Stimulated activated CD8-positive, alpha-beta memory T cell treated with anti-CD3 and anti-CD28 coated beads, Interleukin-15, amount 100 ng/mL, for 4 hours (primary cell): ENCODE measurements at regions not wholly inside any gene's neighbourhood (a gene's known extent, or its start where the extent isn't known, plus 50 kb on each side); places are given as distances from the start of the nearest gene placed in this dataset.
"Not testable (repeated sequence)": the region's sequence is repeated elsewhere in the genome, so short reads cannot be mapped to it uniquely, and the experiment has no call there.

Source experiments
- DNase-seq, 2 donors: peaks; one replicate each; pipeline ENCODE4 v3.0.0-alpha.2; 2020; ENCODE audit warnings: low read depth in 2 of 2

DNA sequence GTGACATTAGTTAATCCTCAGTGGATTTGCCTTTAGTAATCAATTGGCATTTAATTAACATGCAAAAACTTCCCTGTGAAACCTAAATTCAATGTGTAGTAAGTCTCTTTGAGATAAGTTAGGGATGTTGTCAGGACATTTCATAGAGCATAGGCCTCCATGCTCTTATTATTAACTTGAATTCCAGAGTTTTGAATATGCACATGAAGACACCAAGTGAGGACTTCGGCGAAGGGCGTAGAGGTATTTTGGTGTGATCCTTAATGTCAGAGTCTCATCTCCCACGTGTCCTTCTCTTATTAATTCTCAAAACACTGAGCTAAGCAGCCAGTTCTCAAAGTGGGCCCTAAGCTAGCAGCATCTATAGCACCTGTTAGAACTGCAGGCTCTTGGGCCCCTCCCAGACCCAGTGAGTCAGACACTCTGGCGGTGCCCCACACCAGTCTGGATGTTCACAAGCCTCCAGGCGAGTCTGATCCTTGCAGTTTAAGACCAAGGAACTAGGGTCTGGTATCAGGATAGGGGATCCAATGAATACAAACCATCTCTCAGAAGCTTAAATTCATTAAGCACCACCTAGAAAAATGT, 292.1 kb downstream of the QKI start:
- DNase-seq = no peak

DNA sequence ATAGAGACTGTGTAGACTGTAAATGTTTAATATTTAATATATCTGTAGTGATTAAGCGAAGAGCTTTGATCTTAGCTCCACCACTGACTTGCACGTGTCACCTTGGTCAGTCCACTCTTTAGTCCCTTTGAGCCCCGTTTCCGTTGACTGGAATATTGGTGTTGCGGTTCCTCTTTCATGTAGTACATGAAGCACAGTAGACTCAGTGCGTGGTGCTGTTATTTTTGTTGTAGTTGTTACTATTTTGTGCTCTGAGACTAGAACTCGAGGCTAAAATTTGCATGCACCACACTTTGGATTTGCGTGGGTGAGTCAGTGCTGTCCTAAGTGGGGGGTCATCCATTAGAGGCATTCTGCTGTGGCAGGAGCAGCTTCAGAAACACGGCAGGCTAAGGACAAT, 291.4 kb downstream of the QKI start:
- DNase-seq = no peak

DNA sequence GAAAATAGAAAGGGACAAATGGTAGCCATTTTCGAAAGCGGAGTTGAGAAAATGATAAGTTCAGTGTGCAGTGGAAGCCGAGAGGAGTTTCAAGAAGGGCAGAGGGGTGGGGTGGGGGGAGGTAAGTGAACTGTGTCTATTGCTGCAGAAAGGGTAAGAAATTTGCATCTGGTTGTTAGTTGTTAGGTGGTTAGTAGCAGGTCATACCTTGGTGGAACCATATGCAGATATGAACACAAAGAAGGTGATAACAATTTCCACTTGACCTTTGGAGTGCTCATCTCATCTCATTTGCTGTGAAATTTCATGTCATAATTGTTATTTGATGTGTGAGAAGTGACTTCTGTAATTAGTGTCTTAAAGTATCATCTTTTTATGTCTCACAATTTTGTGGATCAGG, 288.2 kb downstream of the QKI start:
- no peak for DNase-seq

DNA sequence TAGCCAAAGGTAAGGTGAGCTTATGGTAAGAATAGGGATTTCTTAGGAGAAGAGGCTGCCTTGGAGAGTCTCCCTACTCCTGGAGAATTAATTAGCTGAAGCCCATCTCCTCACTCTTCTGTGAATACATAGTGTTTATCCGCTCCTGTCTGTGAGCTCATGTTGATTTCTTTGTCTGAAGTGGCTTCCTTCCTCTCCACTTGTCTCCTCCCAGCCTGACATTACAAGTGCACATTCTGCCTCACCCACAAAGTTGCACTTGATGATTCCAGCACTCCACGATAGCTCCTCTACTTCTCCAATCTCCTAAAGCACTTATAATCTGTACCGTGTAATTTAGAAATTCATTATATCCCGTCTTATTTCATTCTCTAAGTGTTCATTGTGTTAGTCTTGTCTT, 287.2 kb downstream of the QKI start:
- DNase-seq = no peak

DNA sequence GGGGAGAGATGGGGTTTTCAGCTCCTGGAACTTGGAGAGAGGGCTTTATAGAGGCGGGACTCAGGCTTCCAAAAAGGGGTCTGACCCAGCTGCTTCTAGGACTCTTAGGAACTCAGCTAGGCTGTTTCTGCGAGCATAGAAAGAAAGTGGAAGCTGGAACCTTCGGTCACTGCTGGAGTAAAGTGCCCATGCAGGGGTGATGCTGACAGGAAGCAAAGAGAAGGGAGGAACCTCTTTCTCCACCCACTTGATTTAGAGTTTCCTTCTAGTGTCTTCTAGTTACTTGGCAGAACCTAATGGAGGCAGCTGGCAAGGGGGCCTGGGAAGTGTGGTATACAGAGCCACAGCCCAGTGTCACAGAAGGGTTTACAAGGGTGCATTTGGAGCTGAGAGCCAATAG, 283.6 kb downstream of the QKI start:
- DNase-seq = no peak

DNA sequence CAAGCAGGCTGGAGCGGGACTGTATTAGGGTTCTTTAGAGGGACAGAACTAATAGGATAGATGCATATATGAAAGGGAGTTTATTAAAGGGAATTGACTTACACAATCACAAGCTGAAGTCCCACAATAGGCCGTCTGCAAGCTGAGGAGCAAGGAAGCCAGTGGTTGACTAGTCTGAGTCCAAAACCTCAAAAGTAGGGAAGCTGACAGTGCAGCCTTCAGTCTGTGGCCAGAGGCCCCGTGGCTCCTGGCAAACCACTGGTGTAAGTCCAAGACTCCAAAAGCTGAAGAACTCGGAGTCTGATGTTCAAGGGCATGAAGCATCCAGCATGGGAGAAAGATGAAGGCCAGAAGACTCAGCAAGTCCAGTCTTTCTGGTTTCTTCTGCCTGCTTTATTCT, 281.8 kb downstream of the QKI start:
- not testable (repeated sequence) for DNase-seq

DNA sequence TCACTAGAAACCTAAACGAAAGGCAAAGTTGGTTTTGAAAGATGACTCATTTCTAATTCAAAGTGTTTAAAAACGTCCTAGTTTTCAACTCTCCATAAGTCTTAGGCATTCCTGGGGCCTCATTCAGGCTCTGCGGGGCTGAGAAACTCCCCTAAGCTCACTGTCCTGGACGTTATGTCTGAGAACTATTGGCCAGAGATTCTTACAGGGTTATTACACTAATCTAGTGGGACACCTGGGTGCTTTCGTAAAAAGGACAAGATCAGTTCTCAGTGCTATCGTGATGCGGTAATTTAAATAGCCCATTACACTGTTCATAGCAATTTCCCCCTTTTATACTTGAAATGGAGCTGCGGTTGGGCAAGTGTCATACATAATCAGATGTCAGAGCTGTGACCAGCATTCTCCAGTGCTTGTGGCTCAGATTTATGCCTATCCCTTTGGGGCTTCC, 280.9 kb downstream of the QKI start:
- no peak for DNase-seq

DNA sequence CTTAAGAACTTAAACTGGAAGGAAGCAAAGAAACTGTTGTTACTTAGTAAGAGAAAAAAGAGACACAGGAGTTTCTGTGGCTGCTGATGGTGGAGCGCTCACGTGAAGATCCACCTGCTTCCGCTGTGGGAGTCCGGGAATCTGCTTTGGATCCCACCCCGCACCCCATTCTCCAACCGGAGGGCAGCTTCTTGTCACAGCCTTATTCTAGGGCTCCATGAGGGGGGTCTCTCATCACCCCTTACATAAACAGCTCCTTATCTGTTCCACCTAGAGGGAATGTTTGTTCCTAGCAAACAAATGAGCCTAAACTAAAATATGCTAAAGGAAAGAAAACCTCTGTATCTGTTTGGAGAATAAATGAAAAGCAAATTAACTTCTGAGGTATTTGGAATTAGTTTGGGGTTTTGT, 280.5 kb downstream of the QKI start:
- no peak for DNase-seq

DNA sequence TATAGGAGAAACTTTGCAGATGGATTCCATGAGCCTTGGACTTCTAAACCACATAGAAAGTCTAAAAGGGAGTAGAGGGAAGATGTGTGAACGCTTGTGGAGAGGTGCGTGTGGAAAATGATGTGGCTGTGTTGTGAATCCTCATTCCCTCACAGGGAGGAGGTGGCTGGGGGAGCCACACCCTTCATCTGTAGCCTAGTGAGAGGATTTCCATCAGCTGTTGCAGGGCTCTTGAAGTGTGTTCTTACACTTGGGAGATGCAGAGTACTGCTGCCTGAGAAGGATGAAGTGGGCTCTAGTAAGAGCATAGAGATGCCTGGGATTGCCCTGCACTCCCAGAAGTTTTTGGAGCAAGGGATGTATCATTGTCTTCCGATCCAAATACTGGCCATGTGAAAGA, 279.6 kb downstream of the QKI start:
- DNase-seq = no peak

DNA sequence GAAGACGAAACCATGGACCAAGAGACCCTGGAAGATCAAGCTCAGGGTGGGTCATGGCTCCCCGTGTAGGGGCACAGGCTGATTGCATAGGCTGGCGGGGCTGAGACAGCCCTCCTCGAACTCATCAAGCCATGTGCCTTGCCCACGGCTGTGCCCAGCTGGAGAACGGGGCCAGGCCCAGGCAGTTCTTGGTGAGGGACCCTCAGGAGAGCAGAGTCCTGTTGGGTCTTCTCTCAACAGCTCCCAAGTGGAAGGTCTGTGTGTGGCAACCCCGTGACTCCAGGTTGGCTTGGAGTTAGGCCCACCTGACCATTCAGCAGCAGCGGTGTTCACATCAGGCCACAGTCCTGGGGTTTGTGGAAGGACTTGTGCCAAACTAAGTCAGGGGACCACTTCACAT, 276.5 kb downstream of the QKI start:
- DNase-seq = no peak

DNA sequence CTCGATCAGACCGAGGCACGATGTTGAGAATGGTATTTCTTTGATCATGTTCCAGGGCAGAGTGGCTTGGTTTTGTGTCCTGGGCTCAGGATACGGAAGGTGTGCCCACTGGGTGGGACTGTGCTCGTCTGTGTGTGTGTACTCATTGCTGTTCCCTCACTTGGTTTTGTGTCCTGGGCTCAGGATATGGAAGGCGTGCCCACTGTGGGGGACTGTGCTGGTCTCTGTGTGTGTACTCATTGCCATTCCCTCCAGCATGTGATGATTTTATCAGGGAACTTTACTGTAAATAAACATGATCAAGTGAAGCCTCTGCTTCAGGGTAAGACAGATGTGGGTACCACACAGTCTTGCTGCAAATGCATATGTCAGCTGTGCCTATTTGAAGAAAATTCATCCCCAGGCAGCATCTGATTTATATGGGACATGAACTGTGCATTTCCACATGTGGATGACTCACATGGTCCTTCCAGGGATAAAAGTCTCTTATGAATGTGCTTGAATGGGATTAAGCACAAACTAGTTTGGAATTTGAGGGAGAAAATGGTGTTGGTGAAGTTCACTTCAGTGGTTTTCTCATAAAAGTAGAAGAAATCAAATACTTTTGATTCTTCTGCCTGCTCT, 274.3 kb downstream of the QKI start:
- no peak for DNase-seq

DNA sequence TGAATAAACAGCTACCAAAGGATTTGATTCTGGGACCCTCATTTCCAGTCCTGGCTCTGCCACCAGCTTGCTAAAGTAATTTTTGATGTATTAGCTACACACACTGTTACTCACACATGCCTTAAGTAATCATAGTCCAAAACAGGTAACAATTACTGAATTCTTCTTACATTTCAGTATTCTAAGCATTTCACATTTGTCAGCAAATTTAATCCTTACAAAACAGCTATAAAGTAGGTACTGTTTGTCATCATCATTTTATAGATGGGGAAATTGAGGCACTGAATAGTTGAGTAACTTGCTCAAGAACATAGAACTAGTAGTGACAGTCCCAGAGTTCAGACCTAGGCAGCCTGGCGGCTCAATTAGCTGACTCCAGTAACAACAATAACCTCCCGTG, 272.6 kb downstream of the QKI start:
- DNase-seq = no peak

DNA sequence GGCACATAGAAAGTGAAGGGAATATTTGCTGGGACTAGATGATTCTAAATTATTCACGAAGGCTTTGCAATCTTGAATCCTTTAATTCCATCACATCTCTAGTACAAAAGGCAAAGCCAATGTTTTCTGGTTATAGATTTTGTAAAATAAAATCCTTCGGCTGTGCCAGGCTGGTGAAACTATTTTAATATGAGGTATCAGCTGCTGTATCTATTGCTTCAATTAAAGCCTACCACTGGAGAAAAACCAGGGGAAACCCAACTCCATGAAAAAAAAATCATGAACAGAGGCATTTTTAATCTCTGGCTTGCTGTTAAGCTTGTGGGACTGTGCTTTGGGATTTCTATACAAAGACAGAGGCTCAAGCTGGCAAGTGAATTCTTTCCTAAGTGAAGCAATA, 271.8 kb downstream of the QKI start:
- no peak for DNase-seq

DNA sequence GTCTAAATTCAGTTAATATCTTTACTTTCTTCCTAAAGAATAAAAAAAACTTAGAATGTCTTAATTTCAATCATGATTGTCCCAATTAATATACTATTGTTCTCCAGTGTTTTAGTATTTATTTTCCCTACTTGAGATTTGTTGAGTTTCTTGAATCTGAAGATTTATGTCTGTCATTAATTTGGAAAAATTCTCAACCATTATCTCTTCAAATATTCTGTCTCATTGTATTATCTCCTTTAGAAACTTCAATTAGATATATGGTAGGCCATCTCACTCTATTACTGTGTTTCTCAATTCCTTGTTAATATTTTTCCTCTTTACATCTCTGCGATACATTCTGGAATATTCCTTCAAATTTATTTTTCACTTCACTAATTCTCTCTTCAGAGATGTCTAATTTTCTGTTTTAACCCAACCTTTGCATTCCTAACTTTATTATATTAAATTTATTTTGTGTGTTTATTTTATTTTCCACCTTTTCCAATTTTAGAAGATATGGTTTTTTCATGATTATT, 268.6 kb downstream of the QKI start:
- DNase-seq = no peak

DNA sequence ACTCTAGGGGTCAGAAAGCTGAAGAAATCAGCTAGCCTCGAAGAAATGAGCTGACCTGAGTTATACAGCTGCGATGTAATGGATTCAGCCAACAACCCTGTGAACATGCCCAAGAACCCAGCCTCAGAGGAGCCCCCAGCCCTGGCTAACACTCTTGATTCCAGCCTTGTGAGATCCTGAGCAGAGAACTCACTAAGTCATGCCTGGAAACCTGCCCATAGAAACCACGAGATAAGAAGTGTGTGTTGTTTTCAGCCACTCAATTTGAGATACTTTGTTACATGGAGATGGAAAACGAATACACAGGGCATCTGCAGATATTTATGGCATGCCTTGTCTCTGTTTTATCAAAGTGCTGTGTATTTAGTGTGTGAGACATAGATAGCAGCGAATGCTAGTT, 265.2 kb downstream of the QKI start:
- no peak for DNase-seq

DNA sequence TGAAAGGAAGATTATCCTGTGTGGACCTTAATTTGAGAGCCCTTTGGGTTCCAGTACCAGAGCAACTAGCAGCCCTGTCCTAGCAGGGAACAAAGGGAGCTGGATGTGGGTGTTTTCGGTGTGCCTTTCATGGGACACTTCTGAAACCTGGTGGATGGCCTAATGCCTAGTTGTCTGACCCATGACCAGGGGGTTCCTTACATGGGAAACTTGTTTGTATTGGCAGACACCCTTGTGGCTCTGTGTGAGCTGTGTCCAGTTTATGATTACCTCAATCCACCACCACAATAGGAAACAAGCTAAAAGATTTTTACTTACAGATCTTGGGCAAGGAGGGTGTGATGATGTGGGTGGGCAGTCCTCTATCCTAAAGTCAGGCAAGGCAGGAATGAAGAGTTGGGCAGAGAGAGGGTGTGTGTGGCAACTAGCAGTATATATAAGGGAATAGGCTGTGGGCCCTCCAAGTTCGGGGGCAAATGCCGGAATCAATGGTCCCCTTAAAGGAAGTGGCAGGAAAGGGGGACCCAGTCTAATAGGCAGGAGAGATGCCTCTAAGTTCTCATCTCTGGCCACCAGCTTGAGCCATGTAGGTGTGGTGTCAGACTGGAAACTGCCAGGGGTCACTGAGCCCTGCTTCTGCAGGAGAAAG, 264.6 kb downstream of the QKI start:
- no peak for DNase-seq

DNA sequence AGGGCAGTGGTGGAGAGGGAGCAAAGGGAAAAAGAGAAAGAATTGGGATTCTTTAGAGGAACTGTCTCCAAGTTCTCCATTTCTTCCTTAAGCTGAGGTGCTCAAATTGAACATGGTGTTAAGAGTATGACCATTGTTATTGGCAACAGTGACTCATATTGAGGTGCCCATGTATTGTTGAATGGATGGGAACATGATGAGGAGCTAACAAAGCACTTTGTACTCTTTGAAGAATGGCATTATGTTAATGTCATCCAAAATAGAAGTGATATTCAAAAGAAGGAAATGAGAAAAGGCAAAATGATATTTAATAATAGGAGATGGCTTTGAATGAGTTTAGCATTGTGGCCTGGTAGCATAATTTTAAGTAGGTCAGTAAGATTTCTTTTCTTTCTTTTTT, 261.1 kb downstream of the QKI start:
- no peak for DNase-seq

DNA sequence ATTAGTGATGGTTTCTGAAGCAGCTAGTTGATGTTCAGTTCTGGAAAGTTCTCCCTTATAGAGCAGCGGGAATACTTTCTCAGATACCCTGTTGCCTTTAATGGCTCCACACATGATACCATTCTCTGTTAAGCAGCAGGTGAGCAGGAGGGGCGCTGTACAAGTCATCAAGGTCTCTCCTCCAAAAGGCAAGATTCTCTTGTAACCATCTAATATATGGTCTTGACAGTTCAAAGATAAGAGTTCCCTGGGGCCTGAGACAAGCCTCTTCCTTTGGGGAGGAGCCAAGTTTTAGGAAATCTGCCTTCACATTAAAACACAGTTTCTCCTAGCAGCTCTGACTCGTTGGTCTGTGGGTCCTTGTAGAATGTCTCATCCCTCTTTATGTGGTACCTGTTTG, 258.2 kb downstream of the QKI start:
- DNase-seq = no peak

DNA sequence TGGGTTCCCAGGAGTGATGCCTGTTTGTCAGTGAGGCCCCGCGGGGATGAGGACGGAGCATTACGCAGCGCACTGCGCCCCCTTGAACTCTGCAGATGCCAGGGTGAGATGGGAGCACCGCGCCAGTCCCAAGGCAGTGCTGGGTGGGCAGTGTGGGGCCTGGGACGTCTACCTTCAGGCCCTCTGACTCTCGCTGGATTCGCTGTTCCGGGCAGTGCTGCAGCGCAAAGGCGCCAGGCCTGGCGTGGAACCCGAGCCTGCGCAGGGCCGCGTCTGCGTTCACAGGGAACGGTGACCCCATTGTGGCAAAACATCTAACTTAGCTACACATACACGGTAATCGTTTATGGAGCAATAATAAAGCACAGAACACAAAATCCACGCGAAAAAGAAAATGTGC, 257.3 kb downstream of the QKI start:
- DNase-seq = no peak

DNA sequence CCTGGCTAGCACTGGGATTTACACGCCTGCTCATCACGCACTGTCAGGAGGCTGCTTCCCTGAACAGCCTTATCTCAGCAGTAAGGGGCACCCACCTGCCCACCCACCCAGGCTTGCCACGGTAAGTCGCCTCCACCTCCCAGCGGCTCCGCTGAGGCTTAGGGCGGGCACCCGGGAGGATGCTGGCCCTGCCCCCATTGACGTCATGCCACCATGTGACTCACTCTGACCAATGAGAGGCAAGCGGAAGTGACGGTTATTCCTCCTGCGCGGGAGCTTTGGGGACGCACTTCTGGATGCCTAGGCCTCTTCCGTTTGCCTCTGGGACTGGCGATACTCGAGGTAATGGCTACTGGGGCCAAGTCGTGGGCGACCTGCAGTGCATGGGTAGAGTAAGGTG, 256.8 kb downstream of the QKI start:
- no peak for DNase-seq

DNA sequence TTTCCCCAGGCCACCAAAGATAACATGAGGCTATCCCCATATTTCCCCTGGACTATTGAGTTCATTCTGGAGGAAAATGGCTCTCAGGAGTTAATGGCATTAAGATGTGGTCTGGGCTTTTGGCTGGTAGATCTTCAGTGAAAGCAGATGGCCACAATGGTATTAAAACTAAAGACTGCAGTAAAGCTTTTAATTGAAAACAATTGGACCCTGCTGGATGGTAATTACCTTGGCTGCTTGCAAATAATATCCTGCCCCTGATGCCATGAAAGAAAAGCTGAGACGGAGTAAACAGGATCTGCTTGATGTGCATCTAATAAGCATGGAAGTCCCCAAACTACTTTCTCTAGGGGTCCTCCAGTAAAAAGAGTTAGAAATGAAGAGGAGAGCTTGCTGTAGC, 255.8 kb downstream of the QKI start:
- no peak for DNase-seq

DNA sequence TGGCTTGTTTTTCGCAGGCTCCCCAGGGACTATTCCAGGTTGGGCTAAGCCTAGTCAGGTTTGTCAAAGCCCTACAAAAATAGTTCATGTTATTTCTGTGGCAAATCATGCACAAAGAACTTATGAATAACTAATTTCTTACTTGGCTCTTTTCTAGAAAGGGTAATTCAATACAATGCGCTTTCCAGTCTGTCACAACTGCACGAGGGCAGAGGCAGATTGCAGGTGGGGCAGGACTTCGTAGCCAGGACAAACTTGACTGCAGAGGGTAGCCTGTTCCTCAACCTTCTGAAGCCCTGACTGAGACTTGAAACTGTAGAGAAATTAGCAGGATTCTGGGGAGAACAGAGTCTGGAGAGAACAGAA, 253.5 kb downstream of the QKI start:
- DNase-seq = no peak

DNA sequence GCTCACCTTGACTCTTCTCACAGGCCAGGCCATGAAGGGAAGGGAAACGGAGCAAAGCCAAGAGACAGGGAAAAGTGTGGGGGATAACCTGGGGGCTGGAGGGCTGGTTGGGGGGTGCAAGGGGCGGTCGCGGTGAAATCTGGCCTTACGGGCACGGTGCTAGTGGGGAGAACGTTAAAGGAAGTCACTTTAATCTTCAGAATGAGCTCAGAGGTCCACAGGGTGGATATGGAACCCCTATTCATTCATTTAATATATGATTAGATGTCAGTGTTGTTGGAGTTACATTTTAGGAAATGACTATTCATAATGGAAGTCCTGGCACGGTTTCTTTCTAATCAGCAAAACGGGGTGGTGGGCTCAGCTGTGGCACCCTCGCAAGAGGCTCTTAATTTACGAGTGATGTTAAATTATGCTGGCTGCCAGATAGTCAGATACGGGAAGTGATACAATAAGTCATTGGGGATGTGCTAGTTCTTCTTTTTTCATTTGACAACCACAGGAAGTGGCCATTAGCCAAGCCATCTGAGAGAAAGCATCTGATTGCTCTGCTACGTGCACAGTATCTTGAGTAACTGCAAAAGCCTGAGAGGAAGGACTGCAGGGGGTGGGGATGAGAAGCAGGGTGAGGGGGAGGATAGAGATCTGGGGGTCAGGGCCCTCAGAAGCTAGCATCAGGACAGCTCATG, 253.0 kb downstream of the QKI start:
- DNase-seq = no peak
